GM23338 (cell line): ENCODE measurements at regions not wholly inside any gene's neighbourhood (a gene's known extent, or its start where the extent isn't known, plus 50 kb on each side); places are given as distances from the start of the nearest gene placed in this dataset.

Experiments
- ATAC-seq: fragments of 200-7000 bp; cut with Tn5 transposase; 3 replicates; pipeline ENCODE4 v1.9.1; 2020
- DNase-seq: peaks from one replicate; pipeline ENCODE4 v3.0.0-alpha.2; 2015; ENCODE audit warnings: low spot score
- H2AFZ ChIP-seq: fragments of 200-600 bp; sonication (generic); 2 replicates; pipeline ENCODE4 v1.8.0; 2016; ENCODE audit warnings: antibody characterized with exemption, mild to moderate bottlenecking, moderate library complexity
- H3F3A ChIP-seq: fragments of 200-600 bp; sonication (generic); replicated peaks from 2 replicates; pipeline ENCODE4 v1.8.0; 2017; ENCODE audit warnings: antibody characterized with exemption, mixed run types, low read depth
- H3K27ac ChIP-seq: fragments of 200-600 bp; sonication (generic); 2 replicates; pipeline ENCODE4 v1.6.1; 2016; ENCODE audit warnings: low read depth
- H3K27me3 ChIP-seq: fragments of 200-600 bp; sonication (generic); 2 replicates; pipeline ENCODE4 v1.8.0; 2016; ENCODE audit warnings: mild to moderate bottlenecking, mixed run types, moderate library complexity; ENCODE audit not compliant: insufficient read depth
- H3K36me3 ChIP-seq: fragments of 200-600 bp; sonication (generic); 2 replicates; pipeline ENCODE4 v1.8.0; 2016; ENCODE audit warnings: mild to moderate bottlenecking; ENCODE audit not compliant: insufficient read depth
- H3K4me1 ChIP-seq: fragments of 200-600 bp; sonication (generic); 2 replicates; pipeline ENCODE4 v1.8.0; 2016; ENCODE audit warnings: mild to moderate bottlenecking, moderate library complexity; ENCODE audit not compliant: insufficient read depth
- H3K4me2 ChIP-seq: fragments of 200-600 bp; sonication (generic); 2 replicates; pipeline ENCODE4 v1.7.1; 2017; ENCODE audit warnings: mixed run types
- H3K4me3 ChIP-seq: fragments of 200-600 bp; sonication (generic); 2 replicates; pipeline ENCODE4 v1.6.1; 2016; ENCODE audit warnings: mixed run types
- H3K79me2 ChIP-seq: fragments of 200-600 bp; sonication (generic); replicated peaks from 2 replicates; pipeline ENCODE4 v1.8.0; 2017; ENCODE audit warnings: mild to moderate bottlenecking; ENCODE audit not compliant: insufficient read depth
- H3K9me2 ChIP-seq: fragments of 200-600 bp; sonication (generic); 2 replicates; pipeline ENCODE4 v1.8.0; 2017; ENCODE audit not compliant: insufficient read depth
- H4K20me1 ChIP-seq: fragments of 200-600 bp; sonication (generic); replicated peaks from 2 replicates; pipeline ENCODE4 v1.8.0; 2017; ENCODE audit warnings: mild to moderate bottlenecking; ENCODE audit not compliant: insufficient read depth
- H3K27ac Mint-ChIP-seq: 2 replicates; pipeline ENCODE4 v1.8.0; 2020; ENCODE audit warnings: inconsistent platforms, mild to moderate bottlenecking, moderate library complexity, mixed read lengths
- H3K27me3 Mint-ChIP-seq: 3 replicates; pipeline ENCODE4 v1.8.0; 2022; ENCODE audit warnings: low read depth, mild to moderate bottlenecking, moderate library complexity, mixed read lengths, inconsistent platforms; ENCODE audit not compliant: insufficient read depth, poor library complexity
- H3K36me3 Mint-ChIP-seq: 3 replicates; pipeline ENCODE4 v1.8.0; 2021; ENCODE audit warnings: low read depth, mild to moderate bottlenecking, inconsistent platforms, moderate library complexity, mixed read lengths
- H3K4me1 Mint-ChIP-seq: 3 replicates; pipeline ENCODE4 v1.8.0; 2020; ENCODE audit warnings: mild to moderate bottlenecking, inconsistent platforms, mixed read lengths
- H3K4me3 Mint-ChIP-seq: 3 replicates; pipeline ENCODE4 v1.8.0; 2021; ENCODE audit warnings: moderate library complexity, mild to moderate bottlenecking, inconsistent platforms, mixed read lengths
- H3K9me3 Mint-ChIP-seq: 3 replicates; pipeline ENCODE4 v1.8.0; 2020; ENCODE audit warnings: moderate library complexity, mild to moderate bottlenecking, inconsistent platforms, mixed read lengths
- EZH2 ChIP-seq: fragments of 200-600 bp; sonication (generic); IDR thresholded peaks from one replicate; pipeline ENCODE4 v1.8.0; 2017; ENCODE audit warnings: antibody characterized with exemption, mild to moderate bottlenecking, low read depth; ENCODE audit not compliant: unreplicated experiment
- NANOG ChIP-seq: IDR thresholded peaks from 2 replicates; pipeline ENCODE4 v1.6.1; 2016; ENCODE audit warnings: antibody characterized with exemption, borderline replicate concordance
- POLR2AphosphoS5 ChIP-seq: IDR thresholded peaks from 2 replicates; pipeline ENCODE4 v1.6.1; 2016; ENCODE audit warnings: antibody characterized with exemption, low read depth
- REST ChIP-seq: IDR thresholded peaks from one replicate; pipeline ENCODE4 v1.6.1; 2018; ENCODE audit warnings: antibody characterized with exemption; ENCODE audit not compliant: unreplicated experiment
- STAT1 ChIP-seq: IDR thresholded peaks from one replicate; pipeline ENCODE4 v1.6.1; 2016; ENCODE audit warnings: antibody characterized with exemption; ENCODE audit not compliant: unreplicated experiment
- ZNF331 ChIP-seq: fragments of 250-450 bp; sonication (Bioruptor Pico); IDR thresholded peaks from 2 replicates; pipeline ENCODE4 v1.5.0; 2020; ENCODE audit warnings: low read depth, mild to moderate bottlenecking, moderate library complexity
- ZNF462 ChIP-seq: fragments of 250-450 bp; sonication (Bioruptor Pico); IDR thresholded peaks from 2 replicates; pipeline ENCODE4 v1.5.0; 2020; ENCODE audit warnings: mild to moderate bottlenecking, moderate library complexity

GRCh38 chr11:42806191-42806590 is 505.6 kb upstream of the API5 start:
- Histone ChIP-seq H3K4me2 (no peak overlapping the region), H3K36me3 (0 out of 2 replicates have a peak, but pooled peaks cover 4% of the 10 kb centered on the region), H3K27me3 (no peaks in the 10 kb centered on the region), H3K27ac (no peak overlapping the region), H3K4me1 (no peaks in the 10 kb centered on the region), H2AFZ (no peak overlapping the region), H3K9me2 (no peaks in the 10 kb centered on the region), H3F3A (no peaks in the 10 kb centered on the region), H4K20me1 (no peaks in the 10 kb centered on the region), H3K79me2 (no peaks in the 10 kb centered on the region), H3K4me3 (no peak overlapping the region)
- Mint-ChIP-seq H3K4me3 (no peak overlapping the region), H3K27ac (no peak overlapping the region), H3K36me3 (peaks cover 14% of the 10 kb centered on the region), H3K9me3 (peaks cover 88% of the 10 kb centered on the region), H3K4me1 (no peaks in the 10 kb centered on the region), H3K27me3 (no peaks in the 10 kb centered on the region)
- ATAC-seq (no peak), DNase-seq (no peak)
- TF ChIP-seq STAT1 (no peak), ZNF462 (no peak), POLR2AphosphoS5 (no peak), ZNF331 (CRISPR knock-in tag) (no peak), EZH2 (no peak), REST (no peak), NANOG (no peak)
